Activated CD8-positive, alpha-beta memory T cell treated with anti-CD3 and anti-CD28 coated beads for 36 hours (primary cell): ENCODE measurements at regions not wholly inside any gene's neighbourhood (a gene's known extent, or its start where the extent isn't known, plus 50 kb on each side); places are given as distances from the start of the nearest gene placed in this dataset.
"Not testable (repeated sequence)": the region's sequence is repeated elsewhere in the genome, so short reads cannot be mapped to it uniquely, and the experiment has no call there.

Experiments used
- CTCF ChIA-PET: fragments of 350-600 bp; sonication (Branson Sonifier 250); formaldehyde crosslinking; loops from one replicate; lab custom pipeline; 2021; ENCODE audit warnings: antibody characterized with exemption; lab: Charles Lee
- POLR2A ChIA-PET: fragments of 350-600 bp; sonication (Branson Sonifier 250); formaldehyde crosslinking; loops from one replicate; lab custom pipeline; 2021; ENCODE audit warnings: antibody characterized with exemption; lab: Charles Lee

- ChIA-PET POLR2A (no interaction called here), CTCF (no interaction called here)
Observed at GRCh38 chr2:145798419-145798818, 1278.5 kb upstream of the ZEB2 start.

GRCh38 chr2:145797692-145798091, 1277.8 kb upstream of the ZEB2 start:
- CTCF ChIA-PET: no interaction called here
- POLR2A ChIA-PET: no interaction called here

DNA sequence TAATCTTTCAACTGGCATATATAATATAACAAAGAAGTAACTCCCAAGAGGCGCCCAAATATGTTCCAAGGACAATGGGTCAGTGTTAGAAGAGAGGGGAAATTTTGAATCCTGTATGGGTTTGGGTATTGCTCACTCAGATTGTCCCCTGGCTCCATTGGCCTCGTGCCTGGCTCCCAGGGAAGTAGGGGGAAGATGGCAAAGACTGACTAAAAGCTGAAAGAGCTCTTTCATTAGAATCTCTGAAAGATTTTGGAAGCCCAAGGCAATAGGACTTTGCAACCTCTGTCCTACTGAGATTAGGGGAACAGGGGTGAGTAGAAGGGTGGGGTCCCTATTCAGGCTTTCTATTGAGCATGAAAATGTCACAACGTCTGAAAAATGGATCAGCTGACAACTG, 1272.8 kb upstream of the ZEB2 start:
- POLR2A ChIA-PET: no interaction called here
- CTCF ChIA-PET: no interaction called here

DNA sequence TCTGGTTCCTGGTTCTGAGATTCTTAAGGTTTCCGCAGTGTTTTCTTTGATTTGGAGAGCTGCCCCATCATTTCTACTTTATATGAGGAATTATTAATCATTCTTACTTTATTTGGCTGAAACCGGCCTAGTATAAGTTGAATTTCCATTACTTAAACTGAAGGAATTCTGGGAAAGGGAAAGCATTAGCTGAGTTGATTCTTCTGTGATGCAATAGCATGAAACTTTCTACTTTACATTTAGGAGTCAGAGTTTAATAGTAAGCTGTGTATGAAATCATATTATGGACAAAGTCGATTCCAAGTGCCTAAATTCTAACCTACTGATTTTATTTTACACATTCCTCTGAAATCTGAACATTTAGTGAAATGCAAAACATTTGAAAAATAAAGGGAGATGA, 1269.7 kb upstream of the ZEB2 start:
- CTCF ChIA-PET: no interaction called here
- POLR2A ChIA-PET: no interaction called here

DNA sequence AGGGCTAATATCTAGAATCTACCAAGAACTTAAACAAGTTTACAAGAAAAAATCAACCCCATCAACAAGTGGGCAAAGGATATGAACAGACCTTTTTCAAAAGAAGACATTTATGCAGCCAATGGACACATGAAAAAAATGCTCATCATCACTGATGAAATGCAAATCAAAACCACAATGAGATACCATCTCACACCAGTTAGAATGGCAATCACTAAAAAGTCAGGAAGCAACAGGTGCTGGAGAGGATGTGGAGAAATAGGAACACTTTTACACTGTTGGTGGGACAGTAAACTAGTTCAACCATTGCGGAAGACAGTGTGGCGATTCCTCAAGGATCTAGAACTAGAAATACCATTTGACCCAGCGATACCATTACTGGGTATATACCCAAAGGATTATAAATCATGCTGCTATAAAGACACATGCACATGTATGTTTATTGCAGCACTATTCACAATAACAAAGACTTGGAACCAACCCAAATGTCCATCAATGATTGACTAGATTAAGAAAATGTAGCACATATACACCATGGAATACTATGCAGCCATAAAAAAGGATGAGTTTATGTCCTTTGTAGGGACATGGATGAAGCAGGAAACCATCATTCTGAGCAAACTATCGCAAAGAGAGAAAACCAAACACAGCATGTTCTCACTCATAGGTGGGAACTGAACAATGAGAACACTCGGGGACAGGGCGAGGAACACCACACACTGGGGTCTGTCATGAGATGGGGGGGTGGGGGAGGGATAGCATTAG, 1267.9 kb upstream of the ZEB2 start:
- POLR2A ChIA-PET: not testable (repeated sequence)

DNA sequence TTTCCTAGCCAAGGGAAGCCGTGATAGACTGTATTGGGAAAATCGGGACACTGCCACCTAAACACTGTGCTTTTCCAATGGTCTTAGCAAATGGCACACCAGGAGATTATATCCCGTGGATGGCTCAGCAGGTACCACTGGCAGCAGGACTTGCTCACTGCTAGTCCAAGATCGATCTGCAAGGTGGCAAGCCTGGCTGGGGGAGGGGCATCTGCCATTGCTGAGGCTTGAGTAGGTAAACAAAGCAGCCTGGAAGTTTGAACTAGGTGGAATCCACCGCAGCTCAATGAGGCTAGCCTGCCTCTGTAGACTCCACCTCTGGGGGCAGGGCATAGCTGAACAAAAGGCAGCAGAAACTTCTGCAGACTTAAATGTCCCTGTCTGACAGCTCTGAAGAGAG, 1262.7 kb upstream of the ZEB2 start:
- POLR2A ChIA-PET, CTCF ChIA-PET: not testable (repeated sequence)

More for the DNA sequence above, 1267.9 kb upstream of the ZEB2 start:
- CTCF ChIA-PET: not testable (repeated sequence)

- ChIA-PET POLR2A (no interaction called here), CTCF (no interaction called here)
Observed at GRCh38 chr2:145777914-145778313, 1258.0 kb upstream of the ZEB2 start.

DNA sequence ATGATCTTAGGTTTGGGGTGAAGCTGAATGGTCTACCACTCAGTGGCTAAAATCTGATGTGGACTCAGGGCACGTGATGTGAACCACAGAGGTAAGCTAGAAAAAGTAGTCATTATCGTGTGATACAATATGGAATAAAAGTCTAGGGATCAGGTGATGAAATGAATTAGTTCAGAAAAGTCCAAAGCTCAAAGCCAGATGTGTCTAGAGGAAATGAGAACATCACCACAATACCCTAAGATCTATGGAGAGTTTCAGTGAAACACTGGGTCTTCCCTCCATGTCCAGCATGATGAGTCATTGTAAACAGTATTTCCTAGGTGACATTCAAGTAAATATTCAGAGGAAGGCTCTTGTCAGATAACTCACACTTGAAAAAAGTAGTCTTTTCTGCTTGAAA, 1257.4 kb upstream of the ZEB2 start:
- CTCF ChIA-PET: no interaction called here
- POLR2A ChIA-PET: no interaction called here

GRCh38 chr2:145775591-145775990, 1255.7 kb upstream of the ZEB2 start:
- ChIA-PET CTCF (no interaction called here), POLR2A (no interaction called here)

DNA sequence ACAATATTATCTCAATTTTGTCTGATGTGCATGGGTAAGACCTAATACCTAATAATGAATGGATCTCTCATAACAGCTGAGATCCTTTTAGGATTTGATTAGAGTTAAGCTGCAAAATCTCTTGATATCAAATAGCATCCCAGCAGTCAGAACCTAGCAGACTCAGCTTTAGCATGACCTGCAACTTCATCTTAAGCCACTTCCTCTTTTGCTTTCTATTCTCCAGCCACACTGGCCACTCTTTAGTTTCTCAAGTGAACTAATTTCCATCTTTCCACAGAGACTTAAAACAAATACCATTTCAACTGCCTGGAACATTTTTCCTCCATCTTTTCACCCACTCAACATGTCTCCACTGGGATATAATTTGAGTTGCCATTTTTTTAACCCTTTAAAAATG, 1251.6 kb upstream of the ZEB2 start:
- POLR2A ChIA-PET: no interaction called here

GRCh38 chr2:145769011-145769716, 1249.2 kb upstream of the ZEB2 start:
- ChIA-PET POLR2A (no interaction called here), CTCF (no interaction called here)

More for the DNA sequence above, 1251.6 kb upstream of the ZEB2 start:
- CTCF ChIA-PET: no interaction called here

DNA sequence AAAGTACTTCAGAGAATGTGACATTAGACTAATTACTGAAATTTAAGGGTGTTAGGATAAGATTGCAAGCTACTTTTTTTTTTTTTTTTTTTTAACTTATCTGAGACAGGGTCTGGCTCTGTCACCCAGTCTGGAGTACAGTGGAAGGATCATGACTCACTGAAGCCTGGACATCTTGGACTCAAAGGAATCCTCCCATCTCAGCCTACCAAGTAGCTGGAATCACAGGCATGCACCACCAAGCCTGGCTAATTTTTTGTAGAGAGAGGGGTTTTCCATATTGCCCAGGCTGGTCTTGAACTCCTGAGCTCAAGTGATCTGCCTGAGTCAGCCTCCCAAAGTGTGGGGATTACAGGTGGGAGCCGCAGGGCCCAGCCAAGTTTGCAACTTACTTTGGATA, 1246.0 kb upstream of the ZEB2 start:
- POLR2A ChIA-PET: no interaction called here

DNA sequence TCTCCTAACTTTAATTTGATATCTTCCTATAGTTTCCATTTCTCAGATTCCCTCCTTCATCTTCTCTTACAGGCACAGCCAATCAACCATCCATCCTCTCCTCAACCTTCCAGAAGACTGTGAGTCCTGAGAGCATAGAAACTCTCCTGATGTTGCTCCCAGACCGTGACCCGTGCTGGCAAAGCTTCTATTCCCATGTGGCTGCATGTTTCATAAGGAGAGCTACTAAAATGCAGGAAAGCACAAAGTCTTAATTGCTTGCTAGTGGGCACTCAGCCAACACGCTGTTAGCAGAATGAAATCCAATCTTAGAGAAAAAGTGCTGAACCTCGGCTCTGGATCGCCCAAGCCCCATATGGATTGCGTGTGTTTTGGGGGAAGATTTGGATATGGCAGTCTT, 1244.7 kb upstream of the ZEB2 start:
- ChIA-PET POLR2A (no interaction called here), CTCF (no interaction called here)

More for the DNA sequence above, 1246.0 kb upstream of the ZEB2 start:
- CTCF ChIA-PET: no interaction called here

DNA sequence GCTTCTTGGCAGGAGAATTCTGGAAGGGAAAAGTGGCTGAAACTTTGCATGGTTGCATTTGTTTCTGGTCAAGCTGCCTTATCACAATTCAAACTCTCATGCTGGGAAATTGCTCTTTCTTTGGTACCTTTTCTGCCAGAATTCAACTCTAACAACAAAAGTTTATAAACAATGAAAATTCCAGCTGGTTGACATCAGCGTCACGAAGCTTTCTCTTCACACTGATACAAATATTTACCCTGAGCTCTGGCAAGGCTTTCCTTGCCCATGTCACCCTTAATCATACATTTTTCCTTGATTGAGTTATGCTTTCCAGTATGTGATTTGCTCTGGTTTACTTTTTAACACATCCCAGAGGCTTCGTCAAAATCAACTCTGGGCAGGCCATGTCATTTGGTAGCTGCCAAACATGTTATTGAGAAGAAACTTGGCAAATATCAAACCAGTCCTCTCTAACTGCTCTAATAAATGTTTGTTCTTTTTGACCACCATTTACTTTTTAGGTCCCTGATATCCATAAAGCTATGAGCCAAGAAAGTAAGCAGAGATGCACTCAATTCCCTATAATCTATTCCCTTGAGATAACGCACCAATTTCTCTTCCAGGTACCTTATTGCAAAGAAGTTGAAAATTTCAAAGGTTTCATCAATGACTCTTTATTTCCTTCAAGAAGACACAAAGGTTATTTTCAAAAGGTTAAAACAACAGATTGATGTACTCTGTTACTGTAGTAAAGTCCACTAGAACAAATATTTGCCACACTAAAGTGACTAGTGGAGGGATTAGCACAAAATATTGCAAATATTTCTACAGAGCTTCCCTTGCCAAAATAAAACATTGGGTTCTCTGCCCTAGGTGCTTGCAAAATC, 1241.1 kb upstream of the ZEB2 start:
- ChIA-PET POLR2A (no interaction called here), CTCF (no interaction called here)

DNA sequence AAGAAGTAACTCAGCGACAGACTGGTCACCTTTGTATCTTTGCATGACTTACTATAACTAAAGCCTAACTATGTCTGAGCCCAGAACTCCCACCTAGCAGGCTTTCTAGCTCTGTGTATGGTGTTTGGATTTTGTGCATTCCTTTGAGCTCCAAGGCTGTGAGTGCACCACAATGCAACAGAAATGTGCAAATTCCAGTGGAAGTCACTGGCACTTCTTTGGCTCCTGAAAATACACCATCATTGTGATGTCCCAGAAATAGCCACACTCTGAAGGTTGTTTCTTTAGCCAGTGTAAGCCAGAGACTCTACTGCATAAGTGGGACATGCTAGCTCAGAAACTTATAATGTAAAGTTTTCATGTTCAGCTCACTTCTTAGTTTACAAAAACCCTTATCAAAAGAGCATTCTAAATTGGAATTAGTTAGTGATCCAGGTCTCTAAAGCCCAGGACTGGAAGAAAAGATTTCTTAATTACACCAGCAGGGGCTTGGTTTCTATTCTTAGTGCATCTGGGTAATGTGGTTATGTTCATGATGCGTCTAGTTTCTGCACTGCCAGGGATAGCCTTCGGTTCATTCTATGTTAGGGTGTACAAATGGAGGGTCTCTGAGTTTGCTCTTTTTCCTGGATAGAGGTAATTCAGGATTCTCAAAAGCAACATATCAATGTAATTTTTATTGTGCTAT, 1239.5 kb upstream of the ZEB2 start:
- CTCF ChIA-PET: no interaction called here
- POLR2A ChIA-PET: no interaction called here

- CTCF ChIA-PET: no interaction called here
- POLR2A ChIA-PET: no interaction called here
Observed at GRCh38 chr2:145757503-145758246, 1237.8 kb upstream of the ZEB2 start.

DNA sequence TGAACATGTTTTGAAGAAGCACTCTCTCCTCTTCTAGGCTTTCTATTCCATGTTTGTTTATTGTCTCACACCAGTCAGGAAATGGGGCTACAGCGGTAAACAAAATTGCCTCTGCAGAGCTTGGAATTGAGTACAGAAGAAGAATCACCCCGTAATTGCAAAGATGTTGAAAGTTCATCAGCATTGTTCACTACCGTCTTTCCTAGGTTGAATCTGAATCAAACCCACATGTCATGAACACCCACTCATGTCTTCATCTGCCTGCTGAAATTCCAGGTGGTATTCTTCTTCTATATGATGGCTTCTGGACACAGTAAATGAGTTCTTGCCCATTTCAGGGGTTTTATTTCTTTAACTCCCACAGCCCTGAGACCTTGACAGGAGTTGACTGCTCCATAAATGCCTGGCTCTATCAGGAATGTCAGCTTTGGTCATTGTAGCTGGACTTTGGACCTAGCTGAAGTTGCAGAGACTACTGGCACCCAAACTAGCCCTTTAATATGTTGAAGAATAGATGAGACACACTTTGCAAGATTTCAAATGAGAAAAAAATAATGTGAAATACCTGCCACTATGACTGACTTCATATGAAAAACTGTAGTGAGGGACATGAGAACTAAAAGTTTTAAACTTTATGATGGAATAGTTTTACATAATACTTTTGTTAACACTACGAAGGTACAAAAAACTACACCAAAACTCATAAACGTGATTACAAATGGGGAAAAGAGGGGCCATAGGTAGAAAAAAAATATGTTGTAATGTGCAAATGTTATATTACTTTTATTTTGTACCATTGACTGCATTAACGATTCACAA, 1235.3 kb upstream of the ZEB2 start:
- CTCF ChIA-PET: no interaction called here
- POLR2A ChIA-PET: no interaction called here

- ChIA-PET CTCF (no interaction called here), POLR2A (no interaction called here)
Observed at GRCh38 chr2:145753966-145754365, 1234.0 kb upstream of the ZEB2 start.
